GM23338 (cell line): ENCODE measurements at regions not wholly inside any gene's neighbourhood (a gene's known extent, or its start where the extent isn't known, plus 50 kb on each side); places are given as distances from the start of the nearest gene placed in this dataset.

Experiments used
- CREB1 ChIP-seq: fragments of 250-450 bp; sonication (Bioruptor Pico); IDR thresholded peaks from 2 replicates; pipeline ENCODE4 v1.5.0; 2020; ENCODE audit warnings: low read depth, mild to moderate bottlenecking, moderate library complexity
- CTCF ChIP-seq, 2 experiments: fragments of 200-600 bp in 1 of 2; sonication (generic) in 1 of 2; conservative IDR thresholded peaks; 2 replicates each; pipeline versions ENCODE4 v1.5.1 to v1.6.1; 2016 to 2017; ENCODE audit warnings: antibody characterized with exemption in 2 of 2, low read depth in 2 of 2, mild to moderate bottlenecking in 2 of 2, moderate library complexity in 1 of 2
- ETS1 ChIP-seq: IDR thresholded peaks from 2 replicates; pipeline ENCODE4 v1.6.1; 2016; ENCODE audit warnings: antibody characterized with exemption
- EZH2 ChIP-seq: fragments of 200-600 bp; sonication (generic); IDR thresholded peaks from one replicate; pipeline ENCODE4 v1.8.0; 2017; ENCODE audit warnings: antibody characterized with exemption, mild to moderate bottlenecking, low read depth; ENCODE audit not compliant: unreplicated experiment
- EZH2phosphoT487 ChIP-seq: fragments of 200-600 bp; sonication (generic); IDR thresholded peaks from one replicate; pipeline ENCODE4 v1.8.1; 2018; ENCODE audit warnings: antibody characterized with exemption; ENCODE audit not compliant: unreplicated experiment
- NANOG ChIP-seq: IDR thresholded peaks from 2 replicates; pipeline ENCODE4 v1.6.1; 2016; ENCODE audit warnings: antibody characterized with exemption, borderline replicate concordance
- POLR2AphosphoS5 ChIP-seq: IDR thresholded peaks from 2 replicates; pipeline ENCODE4 v1.6.1; 2016; ENCODE audit warnings: antibody characterized with exemption, low read depth
- REST ChIP-seq: IDR thresholded peaks from one replicate; pipeline ENCODE4 v1.6.1; 2018; ENCODE audit warnings: antibody characterized with exemption; ENCODE audit not compliant: unreplicated experiment
- STAT1 ChIP-seq: IDR thresholded peaks from one replicate; pipeline ENCODE4 v1.6.1; 2016; ENCODE audit warnings: antibody characterized with exemption; ENCODE audit not compliant: unreplicated experiment
- ZNF114 ChIP-seq: fragments of 250-450 bp; sonication (Bioruptor Pico); IDR thresholded peaks from 2 replicates; pipeline ENCODE4 v1.5.0; 2020; ENCODE audit warnings: mild to moderate bottlenecking, moderate library complexity
- ZNF331 ChIP-seq: fragments of 250-450 bp; sonication (Bioruptor Pico); IDR thresholded peaks from 2 replicates; pipeline ENCODE4 v1.5.0; 2020; ENCODE audit warnings: low read depth, mild to moderate bottlenecking, moderate library complexity

- TF ChIP-seq EZH2: no peak
- TF ChIP-seq CTCF (conservative IDR thresholded peaks at IDR 0.05; ENCODE audit: low read depth in 2 of 2): no peak
- no peak for TF ChIP-seq POLR2AphosphoS5
- no peak for TF ChIP-seq EZH2phosphoT487
- no peak for TF ChIP-seq NANOG
- TF ChIP-seq ZNF114 (CRISPR knock-in tag): no peak
- TF ChIP-seq STAT1: no peak
- no peak for TF ChIP-seq ETS1
- no peak for TF ChIP-seq CREB1
- no peak for TF ChIP-seq ZNF331
- TF ChIP-seq REST: no peak
Measured at GRCh38 chr6:40754461-40755045, 167.4 kb upstream of the LRFN2 start.
